ENCODE measurements at regions not wholly inside any gene's neighbourhood (a gene's known extent, or its start where the extent isn't known, plus 50 kb on each side); places are given as distances from the start of the nearest gene placed in this dataset.
"Not testable (repeated sequence)": the region's sequence is repeated elsewhere in the genome, so short reads cannot be mapped to it uniquely, and the experiment has no call there.

DNA sequence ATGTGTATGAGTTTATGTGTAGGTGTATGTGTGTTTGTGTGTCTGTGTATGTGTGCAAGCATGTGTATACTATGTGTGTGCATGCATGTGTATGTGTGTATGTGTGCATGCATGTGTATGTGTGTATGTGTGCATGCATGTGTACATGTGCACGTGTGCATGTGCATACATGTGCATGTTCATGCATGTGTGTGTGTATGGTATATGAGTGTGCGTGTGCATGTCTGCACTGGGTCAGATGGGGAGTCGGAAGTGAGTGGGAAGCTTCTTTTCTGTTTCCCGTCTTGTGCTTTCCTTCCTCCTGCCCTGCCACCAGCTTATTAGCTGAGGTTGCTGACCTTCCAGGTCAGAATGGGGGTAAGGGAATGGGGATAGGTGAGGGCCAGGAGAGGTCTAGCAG is 174.7 kb downstream of the MAP2K4 start:
- DNase-seq, result no peak

GRCh38 chr17:12201294-12201880 is 180.7 kb downstream of the MAP2K4 start:
- DNase-seq, result no peak

GRCh38 chr17:12209632-12210191 is 189.0 kb downstream of the MAP2K4 start:
- no peak for DNase-seq

DNA sequence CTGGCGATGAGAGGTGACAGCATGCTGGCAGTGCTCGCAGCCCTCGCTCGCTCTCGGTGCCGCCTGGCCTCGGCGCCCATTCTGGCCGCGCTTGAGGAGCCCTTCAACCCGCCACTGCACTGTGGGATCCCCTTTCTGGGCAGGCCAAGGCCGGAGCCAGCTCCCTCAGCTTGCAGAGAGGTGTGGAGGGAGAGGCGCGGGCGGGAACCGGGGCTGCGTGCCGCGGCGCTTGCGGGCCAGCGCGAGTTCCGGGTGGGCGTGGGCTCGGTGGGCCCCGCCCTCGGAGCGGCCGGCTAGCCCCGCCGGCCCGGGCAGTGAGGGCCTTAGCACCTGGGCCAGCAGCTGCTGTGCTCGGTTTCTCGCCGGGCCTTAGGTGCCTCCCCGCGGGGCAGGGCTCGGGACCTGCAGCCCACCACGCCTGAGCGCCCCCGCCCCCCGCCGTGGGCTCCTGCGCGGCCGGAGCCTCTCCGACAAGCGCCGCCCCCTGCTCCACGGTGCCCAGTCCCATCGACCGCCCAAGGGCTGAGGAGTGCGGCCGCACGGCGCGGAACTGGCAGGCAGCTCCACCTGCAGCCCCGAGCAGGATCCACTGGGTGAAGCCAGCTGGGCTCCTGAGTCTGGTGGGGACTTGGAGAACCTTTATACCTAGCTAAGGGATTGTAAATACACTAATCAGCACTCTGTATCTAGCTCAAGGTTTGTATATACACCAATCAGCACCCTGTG is 200.2 kb downstream of the MAP2K4 start:
- DNase-seq, result not testable (repeated sequence)

DNA sequence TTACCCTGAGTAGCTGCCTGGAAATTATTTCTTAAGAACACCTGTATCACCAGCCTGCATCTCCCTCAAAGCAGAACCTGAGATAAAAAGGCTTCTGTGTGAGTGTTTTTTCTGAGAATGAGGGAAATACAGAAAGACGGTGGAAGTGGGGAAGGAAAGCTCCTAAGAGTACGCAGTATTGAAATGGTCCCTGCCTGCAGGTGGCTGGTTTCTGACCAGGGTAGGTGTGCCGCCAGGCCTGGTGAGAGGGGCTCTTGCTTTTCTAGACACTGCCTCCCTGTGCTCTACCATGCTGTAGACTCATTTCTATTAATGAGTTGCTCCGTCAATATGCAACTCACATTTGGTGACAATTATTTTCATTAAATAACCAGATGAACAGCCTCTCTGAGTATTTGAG is 201.7 kb downstream of the MAP2K4 start:
- no peak for DNase-seq

DNA sequence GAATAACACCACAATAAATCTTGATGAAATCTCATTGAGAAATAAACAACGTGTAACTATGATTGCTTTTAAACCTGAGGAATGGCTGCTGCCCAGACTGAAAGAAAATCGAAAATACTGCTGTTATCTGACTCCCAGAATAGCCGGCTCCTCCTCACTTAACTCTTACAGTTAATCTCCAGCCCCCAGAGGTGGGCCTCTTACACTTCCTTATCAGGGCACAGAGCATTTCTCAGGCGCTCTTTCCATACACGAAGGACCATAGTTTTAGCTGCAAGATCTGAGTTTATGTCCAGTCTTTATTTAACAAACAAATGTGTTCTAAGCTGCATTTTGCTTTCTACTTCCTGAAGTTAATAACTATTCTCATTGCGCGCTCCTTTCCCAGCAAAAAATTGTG is 206.9 kb downstream of the MAP2K4 start:
- no peak for DNase-seq

- DNase-seq, result no peak
Measured at GRCh38 chr17:12229335-12229734, 208.7 kb downstream of the MAP2K4 start.

DNA sequence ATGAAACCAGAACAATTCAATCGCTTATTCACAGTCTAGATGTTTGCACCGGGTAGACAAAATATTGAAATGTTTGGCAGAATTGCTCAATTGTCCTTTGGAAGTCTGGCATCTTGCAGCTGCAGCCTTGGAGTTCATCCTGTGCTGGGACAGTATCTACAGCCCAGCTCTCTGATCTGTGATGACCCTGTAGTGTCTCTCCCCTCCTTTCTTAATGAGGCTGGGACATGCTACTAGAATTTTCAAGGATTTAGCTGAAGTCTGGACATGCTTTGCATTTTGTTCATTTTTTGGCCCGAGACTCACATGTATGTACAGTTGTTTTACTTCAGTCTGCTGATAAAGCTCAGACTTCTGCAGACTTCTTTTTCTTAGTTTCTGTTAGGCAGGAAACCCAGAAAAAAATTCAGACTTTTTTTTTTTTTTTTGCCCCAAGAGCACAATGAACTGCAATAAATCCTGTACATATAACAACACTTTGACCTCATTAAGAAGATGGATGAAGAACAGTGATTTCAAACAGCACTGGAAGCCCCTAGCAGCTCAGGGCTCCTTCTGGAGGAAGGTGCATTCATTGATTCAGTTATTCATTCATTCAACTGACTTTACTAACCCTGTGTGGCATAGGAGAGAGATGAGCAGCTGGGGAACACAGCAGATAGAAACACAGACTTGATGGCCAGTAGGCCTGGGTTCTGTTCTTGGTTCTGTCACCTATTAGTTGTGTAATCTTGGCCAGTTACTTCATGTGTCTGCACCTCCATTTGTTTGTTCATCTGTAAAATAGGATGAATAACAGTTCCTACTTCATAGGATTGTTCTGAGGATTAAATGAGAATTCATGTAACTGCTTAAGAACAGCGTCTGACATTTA is 210.0 kb downstream of the MAP2K4 start:
- no peak for DNase-seq

GRCh38 chr17:12231355-12231682 is 210.6 kb downstream of the MAP2K4 start:
- DNase-seq, result no peak

DNA sequence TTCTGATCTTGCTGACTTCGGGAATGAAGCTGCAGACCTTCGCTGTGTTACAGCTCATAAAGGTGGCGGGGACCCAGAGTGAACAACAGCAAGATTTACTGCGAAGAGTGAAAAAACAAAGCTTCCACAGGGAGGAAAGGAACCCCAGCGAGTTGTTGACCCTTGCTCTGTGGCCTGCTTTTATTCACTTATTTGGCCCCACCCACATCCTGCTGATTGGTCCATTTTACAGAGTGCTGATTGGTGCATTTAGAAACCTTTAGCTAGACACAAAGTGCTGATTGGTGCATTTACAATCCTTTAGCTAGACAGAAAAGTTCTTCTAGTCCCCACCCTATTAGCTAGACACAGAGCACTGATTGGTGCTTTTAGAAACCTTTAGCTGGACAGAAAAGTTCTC is 218.3 kb downstream of the MAP2K4 start:
- DNase-seq, result not testable (repeated sequence)

- DNase-seq, result no peak
Measured at GRCh38 chr17:12242345-12242954, 221.8 kb downstream of the MAP2K4 start.

- DNase-seq, result no peak
Measured at GRCh38 chr17:12247761-12248160, 227.1 kb downstream of the MAP2K4 start.

DNA sequence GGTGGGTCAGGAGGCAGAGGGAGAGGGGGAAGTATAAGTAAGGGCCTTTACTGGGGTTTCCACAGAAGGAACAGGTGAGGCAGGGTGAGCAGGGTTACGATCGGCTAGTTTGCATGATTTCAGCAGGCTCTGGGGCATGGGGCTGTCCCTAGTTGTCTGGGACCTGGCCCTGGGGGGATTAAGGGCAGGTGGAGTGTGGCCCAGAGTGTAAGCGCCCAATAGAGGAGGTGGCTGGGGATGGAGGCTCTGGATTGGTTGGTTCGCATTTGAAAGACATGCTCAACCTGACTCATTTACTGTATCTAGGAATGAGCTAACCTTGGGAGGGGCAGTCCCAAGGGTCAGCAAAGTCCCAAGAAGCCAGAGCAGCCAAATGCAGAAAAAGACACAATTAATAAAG is 230.3 kb downstream of the MAP2K4 start:
- no peak for DNase-seq

- no peak for DNase-seq
Measured at GRCh38 chr17:12252462-12252861, 231.8 kb downstream of the MAP2K4 start.

- DNase-seq, result no peak
Measured at GRCh38 chr17:12254460-12254859, 233.8 kb downstream of the MAP2K4 start.

GRCh38 chr17:12256380-12256995 is 235.8 kb downstream of the MAP2K4 start:
- peak; percentile 35 for DNase-seq

DNA sequence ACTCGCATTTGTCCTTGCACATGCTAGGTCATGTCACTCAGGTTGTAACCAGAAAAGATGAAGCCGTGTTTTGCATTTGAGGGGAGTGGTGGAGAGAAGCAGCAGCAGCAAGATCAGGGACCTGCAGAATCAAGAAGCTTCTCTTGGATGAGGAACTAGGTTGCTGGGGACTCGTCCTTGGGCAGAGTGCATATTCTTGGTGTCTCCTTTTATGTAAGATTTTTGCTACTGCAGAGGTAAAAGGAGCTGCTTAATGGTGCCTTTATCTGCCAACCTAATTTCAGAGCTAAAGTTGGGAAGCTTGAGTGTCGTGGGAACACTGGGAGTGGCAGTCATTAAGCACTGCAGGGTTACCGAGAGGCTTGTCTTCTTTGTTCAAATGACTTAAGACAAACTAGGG is 236.5 kb downstream of the MAP2K4 start:
- DNase-seq, result no peak

DNA sequence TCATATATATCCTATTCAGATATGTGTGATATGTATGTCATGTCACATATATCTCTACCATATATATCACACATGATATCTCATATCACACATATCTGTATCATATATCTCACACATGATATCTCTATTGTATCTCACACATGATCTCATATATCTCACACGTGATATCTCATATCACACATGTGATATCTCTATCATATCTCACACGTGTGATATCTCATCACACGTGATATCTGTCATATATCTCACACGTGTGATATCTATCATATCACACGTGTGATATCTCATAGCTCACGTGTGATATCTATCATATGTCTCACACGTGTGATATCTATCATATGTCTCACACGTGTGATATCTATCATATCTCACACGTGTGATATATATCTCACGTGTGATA is 240.7 kb downstream of the MAP2K4 start:
- no peak for DNase-seq

DNA sequence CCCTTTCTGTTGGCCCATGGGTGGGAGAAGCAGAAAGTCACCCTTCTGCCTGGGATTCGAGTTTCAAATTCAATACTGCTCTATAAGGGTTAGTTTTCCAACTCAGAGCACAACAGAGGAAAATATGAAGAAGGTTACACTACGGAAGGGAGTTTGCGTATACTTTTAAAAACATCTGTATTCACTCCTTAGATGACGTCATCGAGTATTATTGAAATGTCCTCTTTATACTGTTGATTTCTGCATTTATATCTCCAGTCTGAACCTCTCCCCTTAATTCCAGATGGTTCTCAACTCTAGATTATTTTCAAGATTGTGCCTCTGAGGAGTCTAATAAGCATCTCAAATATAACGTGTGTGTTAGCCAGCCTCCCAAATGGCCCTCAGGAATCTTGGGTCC is 249.1 kb downstream of the MAP2K4 start:
- no peak for DNase-seq

GRCh38 chr17:12277827-12278226 is 257.1 kb downstream of the MAP2K4 start:
- DNase-seq, result no peak

GRCh38 chr17:12282056-12282455 is 261.4 kb downstream of the MAP2K4 start:
- no peak for DNase-seq

GRCh38 chr17:12287953-12288352 is 267.3 kb downstream of the MAP2K4 start:
- no peak for DNase-seq

DNA sequence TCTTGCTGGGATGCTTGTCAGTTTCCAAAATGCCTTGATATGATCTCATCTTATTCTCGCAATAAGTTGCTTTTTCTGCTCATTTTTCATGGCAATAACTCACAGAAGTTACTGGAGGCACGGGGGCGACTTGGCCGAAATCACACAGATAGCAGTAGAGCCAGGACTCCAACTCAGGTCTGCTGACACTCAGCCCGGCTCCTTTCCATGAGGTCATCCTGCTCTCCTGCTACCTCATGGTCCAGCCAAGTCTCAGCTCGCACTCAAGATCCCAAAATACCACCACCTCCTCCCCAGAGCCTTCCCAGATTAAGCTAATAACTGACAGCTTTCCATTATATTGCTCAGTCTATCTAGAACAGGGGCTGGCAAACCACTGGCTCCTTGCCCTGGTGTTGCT is 269.5 kb downstream of the MAP2K4 start:
- no peak for DNase-seq
